Medulla oblongata (tissue), 1 donor: ENCODE measurements at regions not wholly inside any gene's neighbourhood (a gene's known extent, or its start where the extent isn't known, plus 50 kb on each side); places are given as distances from the start of the nearest gene placed in this dataset.

Experiments
- DNase-seq: peaks from one replicate; pipeline ENCODE4 v3.0.0-alpha.2; 2015; ENCODE audit errors: extremely low spot score

DNA sequence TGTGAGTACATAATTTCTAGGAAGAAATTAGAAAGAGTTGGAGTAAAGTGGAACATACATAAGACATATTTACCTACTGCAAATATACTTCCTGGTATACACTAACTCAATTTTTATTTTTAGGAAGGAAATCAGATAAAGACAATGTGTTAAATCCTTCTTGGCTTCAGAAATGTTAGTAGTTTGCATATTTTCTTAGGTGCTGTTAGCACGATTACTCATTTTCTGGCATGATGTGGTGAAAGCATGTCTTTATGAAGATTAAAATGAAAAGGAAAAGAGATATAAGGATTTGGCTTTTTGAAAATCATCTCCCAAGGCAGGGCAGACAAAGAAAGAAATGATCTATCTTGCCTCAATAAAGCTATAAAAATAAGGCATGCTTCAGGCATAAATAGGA lies 287.6 kb upstream of the E2F7 start:
- DNase-seq = no peak

DNA sequence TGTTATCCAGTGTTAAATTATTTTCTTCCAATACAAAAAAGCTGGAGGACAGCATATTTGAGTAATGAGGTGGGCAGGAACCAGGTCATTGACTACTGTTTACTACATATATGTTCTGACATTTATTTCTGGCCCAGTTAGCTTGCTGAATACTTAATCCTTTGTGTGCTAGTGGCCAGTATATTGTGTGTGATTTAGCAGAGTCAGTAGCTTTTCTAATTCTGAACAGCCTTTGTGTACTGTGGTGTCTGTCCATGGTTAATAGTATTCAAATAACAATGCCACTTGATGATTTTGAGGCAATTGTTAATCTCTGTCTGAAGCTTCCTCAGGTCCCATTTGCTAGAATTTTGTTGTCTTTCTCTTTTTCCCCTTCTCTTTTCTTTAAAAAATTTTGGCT lies 286.5 kb upstream of the E2F7 start:
- no peak for DNase-seq

DNA sequence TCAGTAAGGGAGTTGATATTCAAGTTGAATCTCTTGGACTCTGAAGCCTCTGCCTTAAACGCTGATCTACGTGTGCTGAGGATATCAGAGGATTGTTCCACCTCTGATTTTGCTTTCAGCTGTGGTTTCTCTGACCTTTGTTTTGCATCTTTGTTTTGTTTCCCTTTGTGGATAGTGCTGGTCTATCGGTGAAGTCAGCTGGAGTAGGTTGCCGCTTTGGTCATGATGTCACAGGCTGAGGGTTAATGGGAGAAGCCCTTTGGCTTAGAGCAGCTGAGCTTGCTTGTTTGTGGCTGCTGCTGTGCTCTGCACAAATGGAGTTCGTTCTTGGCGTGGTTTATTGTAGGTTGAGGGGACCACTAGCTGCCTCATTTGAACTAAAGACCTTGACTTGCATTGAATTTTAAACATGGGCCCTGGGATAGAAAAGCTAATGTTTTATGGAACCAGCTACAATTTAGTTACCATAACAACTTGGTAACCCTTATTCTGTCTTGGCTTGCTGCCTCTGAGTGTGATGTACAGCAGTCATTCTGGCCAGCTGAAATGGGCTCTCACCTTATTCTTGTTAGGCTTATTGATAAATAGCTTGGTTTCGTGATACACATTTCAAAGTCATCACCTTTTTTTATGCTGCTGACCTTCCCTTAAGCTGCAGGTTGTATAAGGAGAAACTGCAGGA lies 284.5 kb upstream of the E2F7 start:
- DNase-seq = peak; percentile 27

DNA sequence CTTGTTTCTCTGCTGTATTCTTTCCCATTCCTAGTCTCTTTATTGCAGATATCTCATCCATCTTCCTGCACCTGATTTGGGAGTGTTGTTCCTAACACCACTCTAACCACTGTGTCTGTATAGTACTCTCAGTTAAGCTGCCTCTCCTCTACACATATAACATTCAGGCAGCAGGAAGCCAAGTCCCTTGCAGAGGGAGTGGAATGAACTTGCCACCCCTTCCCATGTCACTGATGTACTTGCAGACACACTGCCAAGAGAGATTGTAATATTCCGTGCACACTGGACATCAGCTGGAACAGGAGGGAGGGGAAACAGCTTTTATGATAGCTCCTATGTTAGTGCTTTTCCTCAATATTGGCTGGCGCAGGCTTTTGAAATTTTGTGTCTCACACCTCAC lies 281.6 kb upstream of the E2F7 start:
- DNase-seq = no peak

DNA sequence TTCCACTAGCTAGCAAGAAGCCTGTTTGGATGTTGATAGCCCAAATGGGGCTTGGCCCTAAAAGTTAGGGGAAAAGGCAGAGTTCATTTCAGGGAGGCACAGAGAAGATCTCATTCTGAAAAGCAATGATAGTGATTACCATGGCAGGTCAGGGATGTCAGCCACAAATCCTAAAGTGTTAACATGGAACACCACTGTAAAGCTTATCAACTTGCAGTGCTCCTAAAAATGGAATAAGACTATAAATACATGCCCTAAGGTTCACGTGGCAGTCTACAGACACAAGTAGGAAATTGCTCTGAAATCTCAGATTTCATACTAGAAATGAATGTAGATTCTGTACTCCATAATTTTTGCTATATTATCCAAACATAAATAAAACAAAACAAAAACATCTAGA lies 280.0 kb upstream of the E2F7 start:
- DNase-seq = no peak

DNA sequence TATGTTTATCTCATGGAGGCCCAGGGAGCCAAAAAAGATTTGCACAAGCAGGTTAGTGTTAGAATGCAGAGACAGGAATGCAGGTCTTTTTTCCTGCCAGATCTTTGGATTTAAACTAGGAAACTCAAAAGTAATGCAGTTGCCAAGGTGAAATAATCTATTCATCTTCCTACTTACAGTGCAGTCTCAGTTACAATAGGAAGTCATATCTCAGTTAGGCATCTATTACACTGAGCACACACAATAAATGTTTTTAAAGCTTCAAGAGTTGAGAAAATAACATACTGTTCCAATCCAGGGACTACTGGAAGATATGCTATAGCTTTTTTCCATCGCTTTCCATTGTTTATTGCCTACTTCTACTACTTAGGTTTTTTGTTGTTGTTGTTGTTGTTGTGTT lies 279.3 kb upstream of the E2F7 start:
- DNase-seq = no peak

DNA sequence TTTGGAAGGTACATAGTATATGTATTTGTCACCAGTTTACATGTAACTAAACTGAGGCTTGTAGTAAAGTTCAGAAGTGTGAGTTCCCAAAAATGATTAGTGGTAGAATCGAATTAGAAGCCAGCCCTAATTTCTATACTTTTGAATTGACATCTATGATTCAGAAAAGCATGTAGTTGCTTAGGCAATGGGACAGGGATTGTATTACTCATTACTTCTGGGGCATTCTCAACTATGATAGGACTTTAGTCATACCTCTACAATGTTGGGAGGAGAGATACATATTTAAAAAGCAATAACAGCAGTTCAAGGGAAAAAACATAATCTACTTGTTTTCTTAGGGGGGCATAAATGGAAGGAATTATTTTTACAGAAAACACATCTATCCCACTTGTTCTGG lies 277.9 kb upstream of the E2F7 start:
- DNase-seq = no peak

DNA sequence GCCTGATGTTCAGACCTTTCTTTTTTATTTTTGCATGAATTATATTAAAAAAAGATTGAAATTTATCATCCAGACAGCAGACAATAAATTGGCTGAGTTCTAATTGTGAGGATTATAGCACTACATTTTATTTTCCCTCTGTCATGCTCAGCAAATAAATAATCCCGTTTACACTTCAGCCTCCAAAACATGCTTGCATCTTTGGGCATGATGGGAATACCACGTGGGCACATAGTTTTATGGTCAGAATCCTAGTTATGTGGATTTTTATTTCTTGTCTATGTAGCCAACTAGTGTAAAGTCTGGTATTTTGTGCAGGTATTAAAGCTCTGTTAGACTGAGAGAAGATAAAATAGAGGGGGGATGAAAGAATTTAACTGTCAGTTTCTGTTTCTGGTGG lies 276.9 kb upstream of the E2F7 start:
- no peak for DNase-seq

DNA sequence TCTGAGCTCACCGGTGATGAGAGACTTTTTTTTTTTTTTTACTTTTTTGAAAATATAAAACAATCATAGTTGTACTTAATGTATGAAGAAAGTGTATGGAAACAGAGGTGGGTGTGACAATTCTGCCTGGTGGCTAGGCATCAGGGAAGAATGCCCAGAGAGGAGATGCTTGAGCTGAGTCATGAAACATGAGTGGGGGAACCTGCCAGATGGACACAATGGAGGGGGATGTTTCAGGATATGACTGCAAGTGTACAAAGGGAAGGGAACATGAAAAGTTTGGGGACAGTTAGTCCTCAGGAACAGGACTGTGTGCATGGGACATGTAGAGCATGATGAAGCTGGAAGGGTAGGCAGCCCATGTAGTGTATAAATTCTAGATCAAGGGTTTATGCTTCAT lies 274.2 kb upstream of the E2F7 start:
- DNase-seq = no peak

DNA sequence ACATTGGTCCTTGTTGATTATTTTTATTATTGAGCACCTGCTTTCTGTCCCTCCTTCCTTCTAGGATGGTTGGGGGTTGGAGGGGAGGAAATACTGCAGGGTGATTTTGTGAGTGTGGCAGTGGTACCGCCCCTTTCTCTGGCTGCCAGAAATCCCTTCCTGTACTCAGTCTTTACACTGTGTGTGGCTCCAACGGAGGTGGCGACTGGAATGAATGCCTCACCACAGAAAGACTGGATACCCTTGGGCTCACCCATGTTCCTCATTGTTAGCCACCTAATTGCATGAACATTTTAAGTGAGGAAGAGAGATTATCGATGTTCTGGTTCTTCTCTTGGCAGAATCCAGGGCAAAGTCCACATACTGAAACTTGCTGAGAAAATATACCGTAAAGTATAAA lies 272.0 kb upstream of the E2F7 start:
- DNase-seq = no peak

DNA sequence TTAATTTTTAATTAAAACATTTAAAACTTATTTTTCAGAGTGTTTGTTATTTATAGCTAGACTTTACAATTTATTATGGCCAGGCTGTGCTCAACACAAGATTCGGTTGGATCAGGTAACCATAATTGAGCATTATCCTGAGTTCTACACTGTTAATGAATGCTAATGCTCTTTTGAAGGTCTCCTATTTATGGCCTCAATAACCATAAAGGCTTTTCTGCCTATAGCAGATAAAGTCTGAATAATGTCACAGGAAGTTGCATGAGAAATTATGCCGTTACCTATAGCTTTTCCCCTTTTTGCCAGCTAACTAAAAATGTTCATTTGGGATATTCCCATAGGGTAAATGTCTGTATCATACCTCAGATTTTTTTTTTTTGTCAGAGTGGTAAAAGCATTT lies 269.4 kb upstream of the E2F7 start:
- no peak for DNase-seq

DNA sequence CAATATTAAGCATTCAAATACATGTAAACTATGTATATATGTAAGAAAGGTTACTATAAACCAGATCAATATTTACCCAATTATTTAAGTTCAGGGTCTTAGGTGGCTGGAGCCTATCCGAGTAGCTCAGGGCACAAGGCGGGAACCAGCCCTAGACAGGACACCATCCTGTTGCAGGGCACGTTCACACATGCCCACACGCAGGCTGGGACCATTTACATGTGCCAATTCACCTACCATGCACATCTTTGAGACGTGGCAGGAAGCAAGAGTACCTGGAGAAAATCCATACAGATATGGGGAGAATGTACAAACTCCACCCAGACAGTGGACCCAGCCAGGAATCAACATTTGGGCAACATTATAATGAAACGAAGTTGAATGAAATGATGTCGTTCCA lies 263.0 kb upstream of the E2F7 start:
- no peak for DNase-seq

DNA sequence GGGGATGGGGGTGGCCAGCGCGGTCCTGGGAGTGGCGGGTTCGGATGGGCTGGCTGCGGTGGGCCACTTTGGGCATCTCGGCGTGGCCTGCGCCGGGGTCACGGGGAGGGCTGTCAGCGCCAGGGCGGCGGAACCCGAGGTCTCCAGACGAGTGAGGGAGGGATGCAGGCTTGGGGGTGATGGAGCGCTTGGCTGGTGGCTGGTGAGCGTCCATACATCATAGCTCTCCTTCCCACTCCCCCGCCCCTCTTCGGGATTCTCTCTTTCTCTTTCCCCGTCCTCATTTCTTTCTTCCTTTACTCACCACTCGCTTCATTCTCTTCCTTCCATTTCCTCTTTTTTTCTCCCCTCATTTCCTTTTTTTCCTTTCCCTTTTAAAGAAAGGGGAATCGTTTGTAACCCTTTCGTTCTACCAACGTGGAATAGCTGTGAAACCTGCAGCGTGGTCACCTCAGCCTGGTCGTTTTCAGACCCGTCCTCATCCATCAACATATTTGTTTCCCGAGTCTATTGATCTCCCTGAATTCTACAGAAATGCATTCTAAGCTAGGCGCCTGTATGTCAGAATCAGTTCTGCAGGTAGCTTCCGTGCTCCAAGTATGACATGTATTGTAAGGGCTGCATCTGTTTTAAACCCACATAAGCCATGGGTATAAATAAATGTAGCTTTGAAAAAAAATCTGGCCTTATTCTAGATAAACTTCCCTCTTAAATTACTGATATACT lies 260.3 kb upstream of the E2F7 start:
- no peak for DNase-seq

DNA sequence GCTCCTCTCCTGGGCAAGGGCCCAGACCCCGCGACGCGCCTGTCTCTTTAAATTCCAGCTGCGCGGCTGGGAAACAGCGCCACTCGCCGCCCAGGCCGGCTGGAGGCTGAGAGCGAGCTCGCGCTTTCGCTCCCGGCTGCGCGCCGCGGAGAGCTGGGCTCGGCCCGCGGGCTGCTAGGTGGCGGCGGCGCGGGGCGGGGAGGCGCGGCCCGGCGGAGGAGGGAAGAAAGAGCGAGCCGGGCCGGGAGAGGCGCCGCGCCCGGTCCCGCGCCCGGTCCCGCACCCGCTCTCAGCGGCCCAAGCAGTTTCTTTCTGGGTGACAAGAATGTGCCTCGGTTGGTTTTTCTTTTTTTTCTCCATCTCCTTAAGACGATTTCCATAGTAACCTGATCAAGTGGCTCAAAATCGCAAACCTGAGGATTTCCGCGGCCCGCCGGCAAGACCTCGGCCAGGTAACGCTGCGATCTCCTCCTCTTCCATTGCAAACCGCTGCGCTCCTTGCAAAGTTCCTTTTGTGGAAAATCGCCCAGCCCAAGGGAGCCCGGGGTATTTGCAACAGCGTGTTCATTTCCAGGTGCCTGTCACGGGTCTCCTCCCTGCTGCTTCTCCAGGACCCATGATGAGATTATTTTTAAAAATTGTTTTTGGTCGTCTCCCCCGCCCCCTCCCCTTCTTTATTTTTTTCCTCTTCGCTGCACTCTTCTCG lies 259.5 kb upstream of the E2F7 start:
- peak; percentile 79 for DNase-seq

DNA sequence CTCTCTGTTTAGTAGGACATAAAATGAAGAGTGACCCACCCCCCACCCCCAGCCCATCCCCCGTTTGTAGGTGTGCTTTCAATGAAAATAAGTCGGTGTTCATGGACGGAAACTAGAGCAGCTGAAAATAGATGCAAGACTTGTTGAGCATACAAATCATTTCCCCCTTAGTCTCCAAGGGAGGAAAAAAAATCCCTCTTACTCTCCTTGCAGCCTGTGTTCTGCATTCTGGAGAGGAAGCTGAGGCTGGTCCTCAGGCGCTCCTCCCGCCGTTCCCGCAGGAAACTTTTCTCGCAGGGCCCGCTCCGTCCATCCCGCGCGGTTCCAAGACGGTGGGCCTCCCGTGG lies 259.0 kb upstream of the E2F7 start:
- no peak for DNase-seq

DNA sequence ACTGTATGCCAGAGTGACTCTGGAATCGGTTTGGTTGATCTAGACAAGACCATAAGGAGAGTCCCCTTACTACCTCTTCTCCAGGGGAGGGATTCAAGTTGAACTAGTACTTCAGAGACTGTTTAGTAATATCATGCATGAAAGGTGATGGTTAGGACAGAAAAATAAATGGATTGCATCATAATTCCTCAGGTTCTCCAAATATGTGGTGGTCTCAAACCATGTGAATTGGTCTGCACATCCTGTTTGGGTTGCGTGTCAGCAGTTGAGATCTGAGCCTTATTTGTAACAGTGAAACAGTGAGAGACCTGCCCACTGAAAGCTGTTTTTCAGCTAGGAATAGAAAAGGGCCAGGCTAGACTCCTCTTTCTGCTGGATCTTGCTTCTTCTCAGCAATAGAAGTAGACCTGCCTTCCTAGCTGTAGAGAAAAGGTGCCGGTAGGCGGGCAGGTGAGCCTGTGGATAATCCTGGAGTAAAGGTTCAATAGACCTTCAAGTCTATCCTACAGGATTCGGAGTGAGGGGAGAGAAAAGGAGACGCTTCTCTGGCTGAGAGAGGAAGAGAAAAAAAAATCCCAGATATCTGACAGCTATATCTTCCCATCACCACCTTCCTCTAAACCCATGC lies 258.5 kb upstream of the E2F7 start:
- DNase-seq = no peak

DNA sequence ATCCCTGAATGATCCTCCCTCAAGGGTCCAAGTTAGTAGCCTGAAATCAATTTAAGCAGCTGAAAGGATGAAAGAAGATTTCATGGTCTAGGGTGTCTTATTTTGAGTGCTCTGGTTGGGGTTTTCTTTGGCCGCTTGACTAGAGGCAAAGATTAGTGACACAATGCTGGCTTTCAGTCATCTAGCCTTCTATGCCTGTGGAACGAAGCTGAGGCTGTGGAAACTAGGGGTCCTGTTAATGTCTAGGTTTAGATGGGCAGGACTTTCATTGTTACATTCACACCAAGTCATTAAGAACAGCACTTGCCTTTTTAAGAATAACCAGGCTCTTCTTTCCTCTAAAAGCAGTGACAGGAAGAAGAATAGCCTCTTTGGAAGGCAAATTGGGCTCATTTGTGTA lies 253.8 kb upstream of the E2F7 start:
- DNase-seq = peak; percentile 29

DNA sequence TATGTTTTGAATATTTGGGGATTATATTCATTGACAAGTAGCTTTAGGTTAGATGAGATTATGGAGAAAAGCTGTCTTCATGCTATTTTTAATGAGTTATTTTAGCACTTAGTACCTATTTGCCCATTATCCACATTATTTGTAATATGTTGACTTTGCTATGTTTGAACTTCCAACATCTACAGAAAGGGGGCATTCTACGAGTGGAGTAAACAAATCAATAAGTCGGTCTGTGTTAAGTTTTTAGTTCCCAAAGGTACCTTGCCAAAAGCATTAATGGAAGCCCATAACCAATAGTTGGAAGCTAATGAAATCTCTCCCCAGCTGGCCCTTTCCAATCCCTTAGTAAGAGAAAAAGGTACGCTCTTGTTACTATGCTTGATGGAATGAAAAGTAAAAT lies 250.0 kb upstream of the E2F7 start:
- no peak for DNase-seq

DNA sequence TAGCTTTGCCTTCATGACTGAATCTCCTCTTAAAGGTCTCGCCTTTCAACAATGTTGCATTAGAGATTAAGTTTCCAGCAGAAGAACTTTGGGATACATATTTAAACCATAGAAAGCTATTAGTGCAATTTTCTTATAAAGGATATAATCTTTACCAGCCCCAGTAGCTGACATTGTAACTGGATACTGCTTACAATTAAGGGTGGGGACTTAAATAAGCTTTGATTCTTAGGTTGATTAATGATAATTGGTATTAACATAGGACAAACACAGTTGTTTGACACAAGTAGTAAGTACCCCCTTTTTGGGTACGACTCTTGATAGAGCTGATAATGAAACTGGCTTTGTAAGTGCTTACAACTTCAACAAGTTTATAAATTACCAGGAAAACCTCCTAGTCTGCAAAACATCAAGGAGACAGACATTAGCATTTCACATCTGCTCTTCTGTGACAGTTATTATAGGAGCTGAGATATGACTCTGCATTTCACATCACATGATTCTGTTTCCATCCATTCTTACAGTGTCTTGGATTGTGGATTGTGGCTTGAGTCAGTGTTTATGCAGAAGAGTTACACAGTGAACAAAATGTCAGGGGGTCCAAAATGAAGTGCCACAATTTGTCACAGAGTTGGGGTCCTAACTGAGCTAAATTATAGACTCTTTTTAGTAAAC lies 249.1 kb upstream of the E2F7 start:
- DNase-seq = no peak

DNA sequence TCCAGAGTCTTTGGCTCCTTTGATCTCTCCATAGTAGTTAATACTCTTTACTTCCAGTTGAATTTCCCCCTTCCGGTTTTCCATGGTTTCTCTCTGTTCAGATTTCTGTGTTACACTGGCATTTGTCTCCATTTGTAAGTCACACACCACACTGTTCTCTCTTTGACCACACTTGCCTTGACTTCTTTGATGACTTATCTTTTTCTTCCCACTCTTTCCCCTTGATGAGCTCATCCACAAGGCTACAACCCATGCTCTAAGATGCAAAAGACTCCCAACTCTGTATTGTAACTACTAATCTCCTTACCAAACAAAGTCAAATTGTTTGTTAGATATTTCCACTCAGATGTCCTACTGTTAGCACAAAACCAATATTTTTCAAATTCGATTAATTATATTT lies 242.7 kb upstream of the E2F7 start:
- no peak for DNase-seq

DNA sequence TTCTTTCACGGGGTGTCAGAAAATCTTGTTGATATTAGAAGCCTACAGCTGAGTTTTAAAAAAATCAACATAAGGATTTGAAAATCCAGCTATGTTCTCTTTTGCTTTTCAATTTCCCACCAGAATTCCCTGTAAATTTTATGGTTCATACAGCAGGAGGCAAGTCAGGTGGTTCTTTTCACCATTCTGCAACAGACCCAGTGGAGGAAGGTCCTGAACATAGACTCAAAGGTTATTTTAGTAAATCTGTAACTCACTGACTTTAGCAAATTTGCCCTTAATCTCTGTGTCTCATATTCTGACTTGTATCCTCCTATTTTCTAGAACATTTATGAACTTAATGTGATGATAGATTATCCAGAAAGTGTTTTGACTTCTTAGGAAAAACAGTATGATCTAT lies 235.4 kb upstream of the E2F7 start:
- DNase-seq = no peak
